ENCODE measurements at regions not wholly inside any gene's neighbourhood (a gene's known extent, or its start where the extent isn't known, plus 50 kb on each side); places are given as distances from the start of the nearest gene placed in this dataset.

DNA sequence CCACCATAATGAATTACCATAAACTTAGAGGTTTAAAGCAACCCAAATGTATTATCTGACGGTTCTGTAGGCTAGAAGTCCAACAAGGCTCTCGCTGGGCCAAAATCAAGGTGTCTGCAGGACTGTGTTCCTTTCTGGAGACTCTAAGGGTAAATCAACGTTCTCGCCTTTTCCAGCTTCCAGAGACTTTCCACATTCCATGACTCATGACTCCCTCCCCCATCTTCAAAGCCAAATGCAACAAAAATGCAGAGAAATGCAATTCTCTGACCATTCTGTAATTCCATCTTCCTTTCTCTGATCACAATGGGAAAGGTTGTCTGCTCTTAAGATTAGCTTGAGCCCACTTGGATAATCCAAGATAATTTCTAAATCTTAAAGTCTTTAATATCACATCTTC, 287.1 kb downstream of the LTN1 start:
- DNase-seq (ENCODE audit: extremely low read depth in 1 of 4, low spot score in 3 of 4), result no peak
- Histone ChIP-seq H3K4me1 (replicated peaks in 1 of 2; ENCODE audit: control insufficient read depth in 2 of 2, insufficient read depth in 2 of 2, low read length in 2 of 2) (no peaks in the 10 kb centered on the region), H3K27me3 (ENCODE audit: control insufficient read depth in 2 of 2, insufficient read depth in 2 of 2, low read length in 2 of 2) (no peaks in the 10 kb centered on the region), H3K9me1 (ENCODE audit: control insufficient read depth, insufficient read depth, low read length) (no peaks in the 10 kb centered on the region), H3K9me3 (replicated peaks; ENCODE audit: control insufficient read depth, insufficient read depth, low read depth, low read length) (no peaks in the 10 kb centered on the region), H3K79me2 (ENCODE audit: control insufficient read depth, insufficient read depth, low read length) (no peaks in the 10 kb centered on the region), H3K36me3 (ENCODE audit: control insufficient read depth, insufficient read depth, low read length) (no peaks in the 10 kb centered on the region), H3K4me2 (ENCODE audit: insufficient read depth, low read length) (no peak overlapping the region), H3K9ac (ENCODE audit: insufficient read depth in 1 of 2, low read depth in 2 of 2, low read length in 2 of 2) (no peak overlapping the region), H2AFZ (ENCODE audit: low read depth, low read length) (no peak overlapping the region), H3K27ac (ENCODE audit: extremely low read depth, low read depth, low read length) (no peak overlapping the region), H4K20me1 (replicated peaks; ENCODE audit: control insufficient read depth, insufficient read depth, low read length) (no peaks in the 10 kb centered on the region), H3K4me3 (no peak overlapping the region)
- TF ChIP-seq NR1H2 (CRISPR knock-in tag; IDR thresholded peaks at IDR 0.05) (no peak), NCOA6 (IDR thresholded peaks at IDR 0.05) (no peak), HDAC6 (IDR thresholded peaks at IDR 0.05; ENCODE audit: low read depth, low read length) (no peak), IRF2 (CRISPR knock-in tag; IDR thresholded peaks at IDR 0.05) (no peak), ZBTB17 (CRISPR knock-in tag; IDR thresholded peaks at IDR 0.05) (no peak), MEF2D (tag; conservative IDR thresholded peaks at IDR 0.05; ENCODE audit: low read depth) (no peak), CBX8 (IDR thresholded peaks at IDR 0.05; ENCODE audit: borderline replicate concordance, extremely low read depth, low read depth, low read length, poor library complexity, severe bottlenecking) (no peak)
- TF ChIP-seq, protein P1, sequence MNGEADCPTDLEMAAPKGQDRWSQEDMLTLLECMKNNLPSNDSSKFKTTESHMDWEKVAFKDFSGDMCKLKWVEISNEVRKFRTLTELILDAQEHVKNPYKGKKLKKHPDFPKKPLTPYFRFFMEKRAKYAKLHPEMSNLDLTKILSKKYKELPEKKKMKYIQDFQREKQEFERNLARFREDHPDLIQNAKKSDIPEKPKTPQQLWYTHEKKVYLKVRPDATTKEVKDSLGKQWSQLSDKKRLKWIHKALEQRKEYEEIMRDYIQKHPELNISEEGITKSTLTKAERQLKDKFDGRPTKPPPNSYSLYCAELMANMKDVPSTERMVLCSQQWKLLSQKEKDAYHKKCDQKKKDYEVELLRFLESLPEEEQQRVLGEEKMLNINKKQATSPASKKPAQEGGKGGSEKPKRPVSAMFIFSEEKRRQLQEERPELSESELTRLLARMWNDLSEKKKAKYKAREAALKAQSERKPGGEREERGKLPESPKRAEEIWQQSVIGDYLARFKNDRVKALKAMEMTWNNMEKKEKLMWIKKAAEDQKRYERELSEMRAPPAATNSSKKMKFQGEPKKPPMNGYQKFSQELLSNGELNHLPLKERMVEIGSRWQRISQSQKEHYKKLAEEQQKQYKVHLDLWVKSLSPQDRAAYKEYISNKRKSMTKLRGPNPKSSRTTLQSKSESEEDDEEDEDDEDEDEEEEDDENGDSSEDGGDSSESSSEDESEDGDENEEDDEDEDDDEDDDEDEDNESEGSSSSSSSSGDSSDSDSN (IDR thresholded peaks at IDR 0.05; ENCODE audit: borderline replicate concordance in 1 of 2, low read depth in 2 of 2, low read length in 2 of 2), result no peak
- TF ChIP-seq, protein P2, sequence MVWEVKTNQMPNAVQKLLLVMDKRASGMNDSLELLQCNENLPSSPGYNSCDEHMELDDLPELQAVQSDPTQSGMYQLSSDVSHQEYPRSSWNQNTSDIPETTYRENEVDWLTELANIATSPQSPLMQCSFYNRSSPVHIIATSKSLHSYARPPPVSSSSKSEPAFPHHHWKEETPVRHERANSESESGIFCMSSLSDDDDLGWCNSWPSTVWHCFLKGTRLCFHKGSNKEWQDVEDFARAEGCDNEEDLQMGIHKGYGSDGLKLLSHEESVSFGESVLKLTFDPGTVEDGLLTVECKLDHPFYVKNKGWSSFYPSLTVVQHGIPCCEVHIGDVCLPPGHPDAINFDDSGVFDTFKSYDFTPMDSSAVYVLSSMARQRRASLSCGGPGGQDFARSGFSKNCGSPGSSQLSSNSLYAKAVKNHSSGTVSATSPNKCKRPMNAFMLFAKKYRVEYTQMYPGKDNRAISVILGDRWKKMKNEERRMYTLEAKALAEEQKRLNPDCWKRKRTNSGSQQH (CRISPR knock-in tag; IDR thresholded peaks at IDR 0.05), result no peak
- TF ChIP-seq, protein P3, sequence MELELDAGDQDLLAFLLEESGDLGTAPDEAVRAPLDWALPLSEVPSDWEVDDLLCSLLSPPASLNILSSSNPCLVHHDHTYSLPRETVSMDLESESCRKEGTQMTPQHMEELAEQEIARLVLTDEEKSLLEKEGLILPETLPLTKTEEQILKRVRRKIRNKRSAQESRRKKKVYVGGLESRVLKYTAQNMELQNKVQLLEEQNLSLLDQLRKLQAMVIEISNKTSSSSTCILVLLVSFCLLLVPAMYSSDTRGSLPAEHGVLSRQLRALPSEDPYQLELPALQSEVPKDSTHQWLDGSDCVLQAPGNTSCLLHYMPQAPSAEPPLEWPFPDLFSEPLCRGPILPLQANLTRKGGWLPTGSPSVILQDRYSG (tag; conservative IDR thresholded peaks at IDR 0.05; ENCODE audit: low read depth), result no peak
- in situ Hi-C loops (cut with MboI), result no loop called here
- ChIA-PET CTCF (ENCODE audit: low intra/inter-chr PET ratio) (no interaction called here), POLR2A (no interaction called here)
- ATAC-seq, result no peak
- intact Hi-C loops (cut with micrococcal nuclease), result no loop called here
- no TSS peak for BruUV-seq (replicated peaks)
- FAIRE-seq, result no peak
- 1% methylated on average over 4 of the region's 4 CpGs for WGBS (ENCODE audit: insufficient coverage, low coverage, missing lambda C conversion rate)
